AG10803 (cell line): ENCODE measurements at regions not wholly inside any gene's neighbourhood (a gene's known extent, or its start where the extent isn't known, plus 50 kb on each side); places are given as distances from the start of the nearest gene placed in this dataset.

Source experiments
- DNase-seq: peaks from one replicate; pipeline ENCODE4 v3.0.0; 2010; ENCODE audit warnings: low read depth
- H3K4me3 ChIP-seq: 2 replicates; pipeline ENCODE4 v1.5.1; 2011; ENCODE audit warnings: mild to moderate bottlenecking, low read length, control low read depth
- TF ChIP-seq, protein P1 (sequence below): conservative IDR thresholded peaks from 2 replicates; pipeline ENCODE4 v1.5.1; 2011; ENCODE audit warnings: mild to moderate bottlenecking, low read length, control low read depth, inconsistent platforms

DNA sequence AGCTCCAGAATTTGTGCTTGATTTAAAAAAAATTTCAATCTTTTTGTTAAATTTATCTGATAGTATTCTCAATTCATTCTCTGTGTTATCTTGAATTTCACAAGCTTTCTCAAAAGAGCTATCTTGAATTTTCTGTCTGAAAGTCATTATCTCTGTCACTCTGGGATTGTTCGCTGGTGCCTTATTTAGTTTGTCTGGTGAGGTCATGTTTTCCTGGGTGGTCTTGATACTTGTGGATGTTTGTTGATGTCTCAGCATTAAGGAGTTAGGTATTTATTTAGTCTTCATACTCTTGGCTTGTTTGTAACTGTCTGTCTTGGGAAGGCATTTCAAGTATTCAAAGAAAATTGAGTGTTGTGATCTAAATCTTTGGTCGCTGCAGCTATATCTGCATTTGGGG is 106.3 kb downstream of the TNFSF13B start:
- TF ChIP-seq, protein P1, sequence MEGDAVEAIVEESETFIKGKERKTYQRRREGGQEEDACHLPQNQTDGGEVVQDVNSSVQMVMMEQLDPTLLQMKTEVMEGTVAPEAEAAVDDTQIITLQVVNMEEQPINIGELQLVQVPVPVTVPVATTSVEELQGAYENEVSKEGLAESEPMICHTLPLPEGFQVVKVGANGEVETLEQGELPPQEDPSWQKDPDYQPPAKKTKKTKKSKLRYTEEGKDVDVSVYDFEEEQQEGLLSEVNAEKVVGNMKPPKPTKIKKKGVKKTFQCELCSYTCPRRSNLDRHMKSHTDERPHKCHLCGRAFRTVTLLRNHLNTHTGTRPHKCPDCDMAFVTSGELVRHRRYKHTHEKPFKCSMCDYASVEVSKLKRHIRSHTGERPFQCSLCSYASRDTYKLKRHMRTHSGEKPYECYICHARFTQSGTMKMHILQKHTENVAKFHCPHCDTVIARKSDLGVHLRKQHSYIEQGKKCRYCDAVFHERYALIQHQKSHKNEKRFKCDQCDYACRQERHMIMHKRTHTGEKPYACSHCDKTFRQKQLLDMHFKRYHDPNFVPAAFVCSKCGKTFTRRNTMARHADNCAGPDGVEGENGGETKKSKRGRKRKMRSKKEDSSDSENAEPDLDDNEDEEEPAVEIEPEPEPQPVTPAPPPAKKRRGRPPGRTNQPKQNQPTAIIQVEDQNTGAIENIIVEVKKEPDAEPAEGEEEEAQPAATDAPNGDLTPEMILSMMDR, result no peak
- no peak for DNase-seq
- no peak overlapping the region for H3K4me3 ChIP-seq

DNA sequence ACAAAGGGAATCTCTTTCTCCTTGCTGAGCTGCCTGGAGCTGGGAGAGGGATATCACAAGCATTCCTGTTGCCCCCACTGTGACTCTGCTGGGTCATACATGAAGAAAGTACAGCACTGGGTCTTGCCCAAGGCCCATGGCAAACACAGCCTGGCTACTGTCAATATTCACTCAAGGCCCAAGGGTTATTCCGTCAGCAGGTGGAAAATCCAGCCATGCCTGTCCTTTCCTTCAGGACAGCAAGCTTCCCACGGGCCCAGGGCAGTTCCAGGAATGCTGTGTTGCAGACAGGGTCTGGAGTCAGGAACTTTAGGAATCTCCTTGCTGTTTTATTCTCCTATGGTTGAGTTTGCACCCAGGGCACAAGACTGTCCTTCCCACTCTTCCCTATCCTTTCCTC is 106.8 kb downstream of the TNFSF13B start:
- DNase-seq, result no peak
- H3K4me3 ChIP-seq, result no peak overlapping the region
- TF ChIP-seq, protein P1, result no peak

DNA sequence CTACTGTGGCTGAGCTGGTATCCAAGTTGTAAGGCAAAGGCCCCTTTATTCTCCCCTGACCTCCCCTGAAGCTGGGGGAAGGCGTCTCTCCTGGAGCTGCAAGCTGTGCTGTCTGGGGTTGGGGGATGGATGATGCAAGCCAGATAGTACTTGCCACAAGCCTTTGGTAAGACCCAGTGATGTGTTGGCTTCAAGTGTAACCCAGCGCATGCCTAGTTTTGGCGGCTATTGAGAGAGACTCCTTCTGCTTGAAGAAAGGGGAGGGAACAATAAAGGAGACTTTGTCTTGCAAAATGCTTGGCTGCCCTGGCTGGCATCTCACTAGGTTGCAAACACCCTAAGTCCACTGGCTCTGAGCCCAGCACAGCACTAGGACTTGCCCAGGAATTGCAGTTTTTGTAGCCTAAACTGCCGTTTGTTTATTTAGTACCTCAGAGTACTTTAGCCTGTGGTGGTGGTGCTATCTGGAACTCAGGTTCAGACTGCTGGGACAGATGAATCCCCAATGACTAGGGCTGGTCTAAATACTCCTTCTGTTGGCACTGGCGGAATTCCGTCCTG is 108.2 kb downstream of the TNFSF13B start:
- H3K4me3 ChIP-seq, result no peak overlapping the region
- DNase-seq, result no peak
- TF ChIP-seq, protein P1, result no peak

DNA sequence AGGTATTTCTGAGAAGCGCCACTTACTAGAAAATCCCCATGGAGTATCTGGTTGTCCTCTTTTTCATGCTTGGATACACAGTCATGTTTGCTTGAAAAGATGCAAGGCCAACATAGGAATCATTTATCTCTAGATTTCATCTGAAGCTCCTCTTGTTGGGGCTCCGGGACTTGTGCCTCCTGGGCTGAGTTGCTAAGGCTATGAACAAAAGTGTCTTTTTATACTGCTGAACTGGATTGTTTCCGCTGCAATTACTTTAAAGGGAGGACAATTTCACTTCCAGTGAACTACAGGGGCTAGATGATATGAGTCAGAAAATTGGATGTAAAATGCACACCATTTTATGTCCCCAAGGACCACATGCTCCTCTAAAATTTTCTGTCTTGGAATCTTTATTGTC is 114.1 kb downstream of the TNFSF13B start:
- DNase-seq, result no peak
- H3K4me3 ChIP-seq, result no peak overlapping the region
- TF ChIP-seq, protein P1, result no peak

DNA sequence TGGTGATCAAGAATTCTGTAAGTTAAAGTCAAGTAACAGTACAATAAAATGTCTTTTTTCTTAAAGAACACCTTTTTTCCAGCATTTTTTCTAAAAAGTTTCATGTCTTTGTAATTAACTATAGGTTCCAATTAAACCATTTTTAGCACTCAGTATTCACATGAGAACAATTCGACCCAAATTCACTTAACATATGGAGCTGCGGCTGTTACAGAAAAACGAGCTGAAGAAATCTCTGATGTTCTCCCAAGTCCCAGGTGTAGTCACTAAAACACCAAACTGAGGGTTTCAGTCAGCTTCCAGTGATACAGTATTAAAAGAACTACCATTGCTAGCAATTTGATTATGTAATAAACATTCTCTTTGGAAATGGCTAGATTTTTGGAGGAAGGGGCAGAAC is 117.6 kb downstream of the TNFSF13B start:
- TF ChIP-seq, protein P1, result no peak
- DNase-seq, result no peak
- no peak overlapping the region for H3K4me3 ChIP-seq

DNA sequence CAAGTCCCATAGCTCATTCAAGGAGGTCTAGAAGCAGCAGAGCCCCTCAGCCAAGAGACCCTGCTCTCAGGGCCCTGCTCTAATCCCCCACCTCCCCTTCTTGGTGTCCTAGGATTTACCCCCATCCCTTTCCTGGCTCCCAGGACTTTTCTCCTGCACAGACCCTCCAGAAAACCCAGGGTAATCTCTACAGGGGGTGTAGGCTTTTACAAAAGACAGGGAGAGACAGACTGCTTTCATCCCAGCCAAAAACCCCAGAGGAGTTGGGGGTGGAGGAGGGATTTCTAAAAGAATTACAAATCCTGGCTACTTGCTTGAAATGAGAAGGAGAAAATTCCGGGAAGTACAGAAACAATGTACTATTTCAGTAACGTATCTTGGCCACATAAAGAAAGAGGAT is 133.3 kb downstream of the TNFSF13B start:
- no peak for DNase-seq

DNA sequence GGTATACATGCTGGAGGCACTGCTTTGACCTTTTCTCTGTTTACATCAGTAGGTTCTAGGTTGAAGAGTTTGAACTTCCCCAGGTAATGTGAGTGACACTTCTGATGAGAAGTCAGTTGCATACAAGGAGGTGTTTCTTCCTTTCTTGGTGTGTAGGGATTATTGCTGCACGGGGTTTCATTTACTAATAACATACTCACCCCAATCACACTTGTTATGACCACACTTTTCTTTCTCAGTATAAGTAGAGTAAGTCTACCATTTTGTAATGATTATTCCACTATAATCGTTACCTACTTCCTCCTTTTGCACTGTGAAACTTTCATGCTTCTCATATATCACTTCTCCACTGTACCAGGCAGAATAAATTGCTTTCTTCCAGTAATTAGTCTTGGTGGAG is 138.0 kb downstream of the TNFSF13B start:
- TF ChIP-seq, protein P1, result no peak
- H3K4me3 ChIP-seq, result no peak overlapping the region
- no peak for DNase-seq

More for the DNA sequence above, 133.3 kb downstream of the TNFSF13B start:
- no peak overlapping the region for H3K4me3 ChIP-seq
- TF ChIP-seq, protein P1, result no peak
